ENCODE measurements at regions not wholly inside any gene's neighbourhood (a gene's known extent, or its start where the extent isn't known, plus 50 kb on each side); places are given as distances from the start of the nearest gene placed in this dataset.

GRCh38 chr7:22578007-22578733 is 78.2 kb upstream of the STEAP1B start:
- TF ChIP-seq CTCF (IDR thresholded peaks at IDR 0.05) (no peak), POLR2A (IDR thresholded peaks at IDR 0.05) (no peak)

All from thyroid gland (tissue), 4 donors.